ENCODE measurements at regions not wholly inside any gene's neighbourhood (a gene's known extent, or its start where the extent isn't known, plus 50 kb on each side); places are given as distances from the start of the nearest gene placed in this dataset.

GRCh38 chr11:42779555-42779954, 532.2 kb upstream of the API5 start:
- TF ChIP-seq EP300 (IDR thresholded peaks at IDR 0.05; ENCODE audit: borderline replicate concordance) (no peak), TCF12 (IDR thresholded peaks at IDR 0.05; ENCODE audit: low read depth) (no peak), CEBPB (IDR thresholded peaks at IDR 0.05) (no peak), RAD21 (IDR thresholded peaks at IDR 0.05; ENCODE audit: low read depth) (no peak), ZBTB7A (IDR thresholded peaks at IDR 0.05; ENCODE audit: low read depth) (no peak), TAF1 (IDR thresholded peaks at IDR 0.05; ENCODE audit: low read depth) (no peak), TEAD4 (IDR thresholded peaks at IDR 0.05) (no peak), REST (IDR thresholded peaks at IDR 0.05; ENCODE audit: low read depth) (no peak), YY1 (IDR thresholded peaks at IDR 0.05; ENCODE audit: low read depth) (no peak), MAX (IDR thresholded peaks at IDR 0.05) (no peak), NFIC (IDR thresholded peaks at IDR 0.05) (no peak)

- no peak for TF ChIP-seq TCF12 (IDR thresholded peaks at IDR 0.05; ENCODE audit: low read depth)
- TF ChIP-seq NFIC (IDR thresholded peaks at IDR 0.05) = no peak
- TF ChIP-seq REST (IDR thresholded peaks at IDR 0.05; ENCODE audit: low read depth) = no peak
Observed at GRCh38 chr11:42786981-42787380, 524.8 kb upstream of the API5 start.

GRCh38 chr11:42800041-42800440, 511.8 kb upstream of the API5 start:
- no peak for TF ChIP-seq TAF1 (IDR thresholded peaks at IDR 0.05; ENCODE audit: low read depth)
- no peak for TF ChIP-seq USF1 (IDR thresholded peaks at IDR 0.05)
- TF ChIP-seq ZBTB7A (IDR thresholded peaks at IDR 0.05; ENCODE audit: low read depth) = no peak
- TF ChIP-seq FOXM1 (IDR thresholded peaks at IDR 0.05; ENCODE audit: borderline replicate concordance, low read depth) = no peak
- TF ChIP-seq RAD21 (IDR thresholded peaks at IDR 0.05; ENCODE audit: low read depth) = no peak
- TF ChIP-seq REST (IDR thresholded peaks at IDR 0.05; ENCODE audit: low read depth) = no peak
- no peak for TF ChIP-seq EGR1 (IDR thresholded peaks at IDR 0.05)
- TF ChIP-seq MAX (IDR thresholded peaks at IDR 0.05) = no peak
- no peak for TF ChIP-seq NFIC (IDR thresholded peaks at IDR 0.05)
- TF ChIP-seq CEBPB (IDR thresholded peaks at IDR 0.05) = no peak
- no peak for TF ChIP-seq EP300 (IDR thresholded peaks at IDR 0.05; ENCODE audit: borderline replicate concordance)
- TF ChIP-seq YY1 (IDR thresholded peaks at IDR 0.05; ENCODE audit: low read depth) = no peak
- no peak for TF ChIP-seq TCF12 (IDR thresholded peaks at IDR 0.05; ENCODE audit: low read depth)

GRCh38 chr11:42802201-42802899, 509.4 kb upstream of the API5 start:
- TF ChIP-seq ZBTB7A (IDR thresholded peaks at IDR 0.05; ENCODE audit: low read depth) (no peak), TCF12 (IDR thresholded peaks at IDR 0.05; ENCODE audit: low read depth) (no peak), CEBPB (IDR thresholded peaks at IDR 0.05) (no peak), TAF1 (IDR thresholded peaks at IDR 0.05; ENCODE audit: low read depth) (no peak), FOXM1 (IDR thresholded peaks at IDR 0.05; ENCODE audit: borderline replicate concordance, low read depth) (no peak), EP300 (IDR thresholded peaks at IDR 0.05; ENCODE audit: borderline replicate concordance) (no peak), MAX (IDR thresholded peaks at IDR 0.05) (no peak), NFIC (IDR thresholded peaks at IDR 0.05) (no peak), YY1 (IDR thresholded peaks at IDR 0.05; ENCODE audit: low read depth) (no peak), USF1 (IDR thresholded peaks at IDR 0.05) (no peak), RAD21 (IDR thresholded peaks at IDR 0.05; ENCODE audit: low read depth) (no peak), TEAD4 (IDR thresholded peaks at IDR 0.05) (no peak), REST (IDR thresholded peaks at IDR 0.05; ENCODE audit: low read depth) (no peak), CREB1 (IDR thresholded peaks at IDR 0.05; ENCODE audit: low read depth) (no peak), EGR1 (IDR thresholded peaks at IDR 0.05) (no peak)
